OCI-M1 (cell line): ENCODE measurements at regions not wholly inside any gene's neighbourhood (a gene's known extent, or its start where the extent isn't known, plus 50 kb on each side); places are given as distances from the start of the nearest gene placed in this dataset.

Experiments
- DNase-seq: peaks from one replicate; lab custom pipeline; 2025; lab: John Stamatoyannopoulos, UW

DNA sequence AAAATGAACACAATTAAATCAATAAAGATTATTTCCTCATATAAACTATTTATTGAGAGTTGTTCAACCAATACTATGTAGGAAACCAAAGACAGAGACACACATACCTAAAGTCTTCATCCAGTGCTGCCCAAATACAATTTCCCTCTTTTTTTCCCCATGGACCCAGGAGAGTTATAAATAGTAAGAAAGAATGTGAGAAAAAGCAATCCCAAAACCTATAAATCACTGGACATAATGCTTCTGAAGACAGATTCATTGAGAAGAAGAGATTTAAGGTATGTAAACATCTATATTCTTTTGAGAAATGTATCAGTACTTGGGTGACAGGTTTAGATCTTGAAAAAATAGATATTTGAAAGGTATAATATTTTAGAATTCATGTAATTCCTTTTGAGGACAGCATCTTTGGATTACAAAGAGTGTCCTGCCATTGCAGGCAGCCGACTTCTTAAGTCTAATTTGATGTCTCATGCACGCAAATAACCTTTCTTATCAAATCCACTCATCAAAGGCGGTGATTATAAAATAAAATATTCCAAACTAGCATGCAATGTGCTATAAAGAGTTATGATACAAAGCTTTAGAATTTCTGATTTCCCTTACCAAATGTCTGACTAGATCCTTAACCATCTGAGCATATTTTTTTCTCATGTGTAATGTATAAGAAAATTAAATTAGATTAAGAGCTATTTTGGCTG lies 739.4 kb downstream of the LIG4 start:
- no peak for DNase-seq

DNA sequence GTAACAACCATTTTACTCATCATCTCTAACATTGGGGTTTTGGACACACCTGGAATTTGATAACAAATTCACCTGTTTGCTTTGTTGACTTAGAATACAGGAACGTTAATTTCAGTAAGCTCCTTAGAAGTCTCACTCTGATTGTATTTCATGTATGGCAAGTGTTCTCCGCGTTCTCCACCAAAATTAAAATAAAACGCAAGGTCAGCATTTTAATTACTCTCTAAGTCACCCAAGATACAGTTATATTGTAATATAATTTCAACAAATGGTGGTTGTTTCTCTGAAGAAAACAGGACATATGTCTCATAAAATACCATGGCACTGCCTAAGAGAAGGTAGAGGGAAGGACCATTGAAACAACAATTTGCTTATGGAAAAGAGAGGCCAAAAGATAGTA lies 742.1 kb downstream of the LIG4 start:
- DNase-seq = no peak

DNA sequence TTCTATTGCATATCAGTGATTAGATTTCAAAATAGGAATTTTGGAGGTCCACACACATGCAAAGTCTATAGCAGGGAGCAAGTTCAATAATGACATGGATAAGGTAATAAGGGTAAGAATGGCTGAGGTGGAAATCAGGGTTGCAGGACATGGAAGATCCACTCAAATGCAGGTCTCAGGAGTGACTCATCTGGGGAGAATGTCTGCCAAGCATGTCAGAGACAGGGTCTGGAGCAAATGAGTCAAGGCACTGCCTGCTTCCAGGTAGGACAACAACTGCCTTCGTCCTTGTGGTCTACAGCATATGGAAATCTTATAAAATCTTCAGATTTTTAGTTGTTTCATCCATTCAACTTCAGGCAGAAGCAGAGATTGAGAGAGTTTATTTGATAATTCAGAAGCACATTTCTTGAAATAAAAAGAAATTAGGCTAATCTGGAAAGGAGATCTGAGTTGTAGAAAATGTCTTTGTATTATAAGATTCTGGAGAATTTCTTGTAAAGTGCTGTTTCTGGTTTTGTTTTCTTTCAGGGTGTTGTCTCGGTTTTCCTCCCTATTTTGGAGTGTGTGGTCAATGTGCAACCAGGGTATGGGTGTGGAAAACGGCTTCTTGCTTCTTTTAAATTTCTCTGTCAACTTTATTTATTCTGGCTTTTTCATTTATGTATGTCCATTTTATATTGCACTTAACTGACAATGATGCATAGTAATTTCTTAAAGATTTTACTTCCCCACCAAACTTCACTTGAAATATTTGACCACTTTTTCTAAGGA lies 748.8 kb downstream of the LIG4 start:
- DNase-seq = no peak

DNA sequence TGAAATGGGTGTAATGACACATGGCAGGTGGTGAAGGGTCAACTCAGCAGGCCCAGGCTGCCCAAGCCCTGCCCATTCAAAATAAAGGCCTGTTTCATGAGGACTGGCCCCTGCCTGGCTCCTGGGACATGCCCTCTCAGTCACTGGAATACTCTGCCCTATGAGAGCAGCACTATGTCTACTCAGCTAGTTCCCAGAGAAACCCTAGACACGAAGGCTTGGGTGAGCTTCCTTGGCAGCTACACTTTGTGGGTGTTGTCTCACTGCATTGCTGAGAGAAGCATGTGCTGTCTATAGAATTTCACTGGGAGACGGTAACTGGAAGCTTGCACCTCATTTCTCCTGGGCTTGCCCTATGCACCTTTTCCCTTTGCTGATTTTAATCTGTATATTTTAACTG lies 752.8 kb downstream of the LIG4 start:
- DNase-seq = no peak

DNA sequence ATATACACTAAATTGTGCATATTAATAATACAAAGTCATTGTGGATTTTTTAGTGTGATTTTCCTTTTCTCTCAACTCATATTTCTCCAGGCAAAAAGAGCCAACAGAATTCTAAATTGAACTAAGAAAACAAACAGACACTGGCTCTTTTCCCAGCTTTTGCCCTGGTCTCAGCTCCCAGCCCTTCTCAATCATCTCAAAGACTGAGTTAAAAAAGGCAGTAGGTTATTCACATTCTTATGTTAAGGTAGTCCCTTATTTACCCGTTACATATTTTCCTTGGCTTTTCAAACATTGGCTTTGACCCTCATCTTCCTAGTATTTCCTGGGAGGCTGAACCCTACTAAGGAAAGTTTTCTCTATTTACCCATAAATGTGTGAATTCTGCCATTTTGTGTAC lies 753.6 kb downstream of the LIG4 start:
- DNase-seq = no peak

DNA sequence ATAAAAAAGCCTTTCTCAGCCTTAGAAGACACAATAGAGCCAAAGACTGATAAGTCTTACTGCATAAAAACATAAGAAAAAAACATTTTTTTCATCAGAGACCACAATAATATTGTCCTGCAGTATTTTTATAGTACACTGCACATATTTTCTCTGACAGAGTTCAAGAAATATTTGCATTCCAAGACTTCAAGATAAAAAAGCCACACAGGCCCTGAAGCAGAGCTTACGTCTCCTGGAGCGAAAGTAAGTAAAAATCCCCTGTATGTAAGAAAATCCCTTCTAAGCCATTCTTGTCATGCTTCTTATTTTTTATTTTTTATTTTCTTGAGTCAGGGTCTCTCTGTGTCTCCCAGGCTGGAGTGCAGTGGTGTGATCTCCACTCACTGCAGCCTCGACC lies 755.9 kb downstream of the LIG4 start:
- no peak for DNase-seq

DNA sequence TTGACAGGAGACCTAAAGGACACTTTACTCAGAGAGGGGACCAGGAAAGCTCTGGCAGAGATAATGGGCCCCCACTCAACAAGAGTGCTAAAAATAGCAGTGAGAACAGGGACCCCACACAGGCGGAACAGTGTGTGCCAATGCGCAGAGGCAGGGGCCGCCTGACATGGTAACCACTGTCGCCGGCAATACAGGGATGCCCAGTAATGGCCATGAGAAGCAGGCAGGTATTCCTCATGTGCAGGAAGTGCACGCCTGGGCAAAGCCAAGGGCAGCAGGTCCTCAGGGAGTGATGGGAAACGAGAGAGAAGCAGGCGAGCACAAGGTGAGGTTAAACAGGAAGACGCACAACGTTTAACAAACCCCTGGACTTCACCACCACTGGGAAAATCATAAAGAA lies 757.1 kb downstream of the LIG4 start:
- no peak for DNase-seq

DNA sequence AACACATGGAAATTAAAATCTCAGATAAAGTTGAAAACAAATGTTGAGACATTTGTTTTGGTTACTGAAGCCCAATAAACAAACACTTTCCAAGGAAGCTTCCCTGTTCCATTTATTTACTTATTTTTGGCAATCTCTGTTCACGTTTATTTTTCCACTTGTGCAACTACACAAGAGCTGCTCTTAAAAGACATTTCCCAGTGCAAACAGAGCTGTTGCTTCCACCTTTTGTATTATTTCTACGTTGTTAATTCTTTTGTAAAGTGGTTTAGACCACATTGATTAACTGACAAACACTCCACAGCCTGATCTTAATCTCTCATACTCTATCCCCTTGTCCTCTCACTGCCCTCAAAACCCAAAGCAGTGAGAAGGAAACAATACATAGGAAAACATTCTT lies 757.6 kb downstream of the LIG4 start:
- no peak for DNase-seq

DNA sequence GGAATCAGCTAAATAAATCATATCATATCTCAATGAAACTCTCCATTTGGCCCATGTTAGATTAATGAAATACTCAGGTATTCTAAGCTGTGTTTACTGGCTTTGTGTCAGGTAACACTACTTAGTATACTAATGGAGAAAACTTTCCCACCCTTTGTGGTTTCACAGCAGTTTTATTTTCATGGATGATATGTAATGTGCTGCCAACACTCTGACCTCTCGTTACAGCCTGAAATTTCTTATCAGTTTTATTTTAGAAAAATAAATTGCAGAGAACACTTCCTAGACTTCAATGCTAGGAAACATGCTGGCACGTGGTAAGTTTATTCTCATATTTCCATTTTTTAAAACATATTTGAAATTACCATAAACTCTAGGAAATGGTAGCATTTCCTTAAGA lies 758.9 kb downstream of the LIG4 start:
- no peak for DNase-seq

DNA sequence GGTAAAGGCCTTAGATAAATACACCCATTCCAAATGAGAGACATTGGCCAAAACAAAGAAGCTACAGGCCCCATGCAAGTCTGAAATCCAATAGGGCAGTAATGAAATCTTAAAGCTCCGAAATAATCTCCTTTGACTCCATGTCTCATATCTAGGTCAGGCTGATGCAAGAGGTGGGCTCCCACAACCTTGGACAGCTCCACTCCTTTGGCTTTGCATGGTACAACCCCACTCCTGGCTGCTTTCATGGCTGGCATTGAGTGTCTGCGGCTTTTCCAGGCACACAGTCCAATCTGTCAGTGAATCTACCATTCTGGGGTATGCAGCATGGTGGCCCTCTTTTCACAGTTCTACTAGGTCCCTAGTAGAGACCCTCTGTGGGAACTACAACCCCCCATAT lies 762.5 kb downstream of the LIG4 start:
- no peak for DNase-seq

DNA sequence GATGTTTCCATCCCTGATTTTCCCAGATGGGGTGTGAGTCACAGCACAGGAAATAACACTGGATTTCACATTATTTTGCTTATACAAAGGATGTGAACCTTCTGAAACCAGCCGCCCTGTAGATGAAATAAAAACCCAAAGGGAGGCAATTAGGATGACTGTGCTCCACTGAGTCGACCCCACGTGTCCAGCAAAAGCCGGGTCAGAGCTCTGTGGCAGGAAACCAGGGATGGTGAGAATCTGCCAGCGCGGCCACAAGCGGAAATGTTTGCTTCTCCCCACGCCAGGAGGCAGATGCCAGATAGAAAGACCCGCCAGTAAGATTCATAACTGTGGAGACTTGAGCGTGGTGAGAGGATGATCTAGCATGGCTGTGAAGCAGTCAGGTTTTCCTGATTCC lies 764.4 kb downstream of the LIG4 start:
- DNase-seq = no peak

DNA sequence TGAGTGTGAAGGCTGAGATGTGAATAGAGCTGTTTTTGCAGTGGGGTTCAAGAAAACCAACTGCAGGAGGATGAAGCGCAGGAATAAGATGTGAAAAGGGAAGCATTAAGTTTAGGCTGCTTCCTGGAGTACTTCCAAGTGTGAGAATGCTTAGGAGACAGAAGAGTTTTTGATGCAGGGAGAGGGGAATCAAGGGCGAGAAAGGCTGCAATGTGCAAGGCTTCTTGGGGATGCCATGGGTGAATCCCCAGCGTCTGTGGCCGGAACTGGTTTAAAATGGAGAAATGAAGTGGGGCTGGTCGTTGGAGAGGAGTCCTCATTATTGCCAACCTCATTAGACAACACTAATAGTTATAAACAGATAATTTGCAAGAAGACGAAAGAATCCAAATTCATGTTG lies 764.9 kb downstream of the LIG4 start:
- DNase-seq = no peak

DNA sequence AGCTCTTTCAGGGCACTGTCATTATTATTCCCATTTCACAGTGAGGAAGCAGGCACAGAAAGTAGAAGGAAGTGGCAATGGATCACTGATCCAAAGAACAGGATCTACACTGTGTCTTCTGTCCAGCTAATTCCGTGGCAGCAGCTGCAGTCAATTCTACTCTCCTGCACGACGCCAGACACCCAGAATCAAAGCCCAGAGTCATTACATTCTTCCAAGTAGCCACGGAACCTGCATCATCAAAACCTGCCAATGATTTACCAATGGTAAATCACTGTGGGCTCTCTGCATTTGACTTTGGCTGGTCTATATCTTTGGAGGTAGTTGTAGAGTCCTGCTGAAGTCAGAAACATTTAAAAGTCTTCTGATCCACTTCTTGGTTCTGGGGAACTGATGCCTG lies 767.7 kb downstream of the LIG4 start:
- DNase-seq = no peak

DNA sequence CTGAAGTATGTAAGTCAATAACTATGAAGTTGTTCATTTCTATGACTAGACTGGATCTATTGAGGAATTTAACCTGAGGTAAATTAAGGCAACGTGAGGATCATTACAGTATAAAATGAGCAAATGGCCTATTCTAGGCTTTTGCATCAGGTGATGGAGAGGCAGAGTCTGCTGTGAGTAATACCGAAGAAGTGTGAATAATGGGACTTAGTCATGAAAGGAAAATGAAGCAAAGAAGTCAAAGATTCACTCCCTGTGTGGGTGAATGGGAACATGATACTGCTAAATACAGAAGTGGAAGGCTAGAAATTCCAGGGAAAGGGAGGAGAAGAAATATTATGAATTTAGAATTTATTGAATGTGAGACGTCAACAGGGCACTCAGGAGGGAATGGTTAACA lies 774.1 kb downstream of the LIG4 start:
- DNase-seq = no peak

DNA sequence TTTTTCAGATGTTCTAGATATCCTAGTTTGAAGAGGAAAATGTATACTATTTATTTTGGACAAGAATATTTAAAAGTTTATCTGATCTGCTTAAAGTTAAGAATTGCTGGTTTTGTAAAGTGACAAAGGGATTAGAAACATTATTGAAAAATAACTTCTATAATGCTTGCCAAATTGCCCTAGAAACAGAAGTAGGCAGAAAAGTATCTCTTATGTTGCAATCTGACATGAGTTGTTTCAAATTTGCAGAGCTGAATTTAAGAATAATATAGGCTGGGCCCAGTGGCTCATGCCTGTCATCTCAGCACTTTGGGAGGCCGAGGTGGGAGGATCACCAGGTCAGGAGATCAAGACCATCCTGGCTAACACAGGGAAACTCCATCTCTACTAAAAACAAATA lies 777.1 kb downstream of the LIG4 start:
- no peak for DNase-seq

DNA sequence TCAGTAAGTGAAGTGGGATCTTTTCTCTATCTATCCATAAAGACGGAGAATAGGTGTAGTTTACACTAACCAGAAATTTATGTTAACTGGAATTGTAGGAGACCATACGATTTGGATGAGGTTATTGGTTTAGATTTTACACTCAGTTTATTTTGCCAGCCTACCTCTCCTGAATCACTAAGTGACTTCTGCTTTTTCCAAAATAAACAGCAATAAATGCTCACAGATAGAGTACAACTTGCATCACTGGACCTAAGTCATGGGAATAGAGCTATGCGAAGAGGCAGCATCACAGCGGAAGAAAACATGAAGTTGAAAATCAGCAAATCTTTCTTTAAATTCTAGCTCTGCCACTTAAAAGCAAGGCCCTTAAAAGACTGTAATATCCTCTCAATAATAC lies 781.0 kb downstream of the LIG4 start:
- no peak for DNase-seq

DNA sequence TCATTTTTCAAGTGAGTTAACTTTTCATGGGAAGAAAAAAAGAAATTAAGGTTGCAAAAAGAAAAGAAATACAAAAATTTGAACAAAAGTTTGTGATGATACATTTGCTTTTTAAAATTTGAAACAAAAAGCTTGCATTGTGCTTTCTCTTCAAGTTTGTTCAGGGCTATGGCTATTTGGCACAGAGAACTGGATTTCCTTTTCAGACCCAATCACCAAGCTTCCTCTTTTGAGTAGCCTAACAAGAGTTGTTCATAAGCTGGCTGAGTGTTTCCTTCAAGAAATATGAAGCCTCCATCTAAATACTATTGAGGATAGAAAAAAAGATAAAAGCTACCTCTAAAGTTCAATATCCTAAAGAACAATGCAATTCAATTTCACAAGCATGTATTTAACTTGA lies 787.8 kb downstream of the LIG4 start:
- DNase-seq = no peak

DNA sequence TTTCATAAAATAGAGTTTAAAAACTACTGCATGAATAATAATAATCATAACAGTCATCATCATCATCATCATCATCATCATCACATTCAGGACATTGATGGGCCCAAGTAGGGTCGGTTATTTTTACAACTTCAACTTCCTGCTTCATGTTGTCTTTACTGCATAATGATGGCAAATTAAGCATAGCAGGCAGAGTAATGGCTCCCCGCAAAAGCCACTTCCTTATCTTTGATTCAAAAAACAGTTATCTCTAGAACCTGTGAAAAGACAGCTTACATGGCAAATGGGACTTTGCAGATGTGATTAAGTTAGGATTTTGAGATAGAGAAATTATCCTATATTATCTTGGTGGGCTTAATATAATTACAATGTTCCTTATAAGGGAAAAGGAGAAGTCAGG lies 792.9 kb downstream of the LIG4 start:
- no peak for DNase-seq

DNA sequence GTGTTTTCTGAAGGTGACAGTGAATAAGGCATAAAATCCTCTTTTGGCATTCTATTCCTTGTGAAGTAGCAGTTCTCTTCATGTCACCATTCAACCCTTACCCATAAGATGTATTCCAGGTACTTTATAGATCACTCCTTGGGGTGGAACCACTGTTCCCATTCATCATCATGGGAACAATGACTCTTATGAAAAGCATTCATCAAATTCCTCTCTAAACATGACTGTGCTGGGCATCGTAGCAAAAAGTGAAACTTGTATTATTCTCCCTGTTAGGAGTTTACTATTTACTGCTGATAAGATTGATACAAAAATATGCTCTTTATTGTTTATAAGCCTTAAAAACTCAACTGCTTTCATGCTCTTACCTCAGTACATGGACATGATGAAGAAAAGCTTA lies 793.4 kb downstream of the LIG4 start:
- no peak for DNase-seq

DNA sequence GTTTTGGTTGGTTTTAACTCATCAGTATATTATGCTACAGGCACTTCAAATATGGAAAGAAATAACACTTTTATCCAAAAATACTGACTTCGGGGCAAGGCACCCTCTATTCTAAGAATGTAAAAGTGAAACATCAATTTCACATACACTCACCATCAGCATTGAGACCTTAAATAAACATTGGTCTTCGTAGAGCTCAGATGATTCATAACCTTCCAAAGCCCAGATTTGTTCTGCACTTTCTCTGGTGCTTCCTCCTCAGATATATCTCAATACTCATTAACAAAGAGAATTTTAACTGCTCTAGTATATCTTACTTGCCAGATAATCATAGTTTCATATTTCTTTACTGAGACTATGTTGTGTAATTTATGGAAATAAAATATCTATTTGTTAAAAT lies 794.3 kb downstream of the LIG4 start:
- no peak for DNase-seq

DNA sequence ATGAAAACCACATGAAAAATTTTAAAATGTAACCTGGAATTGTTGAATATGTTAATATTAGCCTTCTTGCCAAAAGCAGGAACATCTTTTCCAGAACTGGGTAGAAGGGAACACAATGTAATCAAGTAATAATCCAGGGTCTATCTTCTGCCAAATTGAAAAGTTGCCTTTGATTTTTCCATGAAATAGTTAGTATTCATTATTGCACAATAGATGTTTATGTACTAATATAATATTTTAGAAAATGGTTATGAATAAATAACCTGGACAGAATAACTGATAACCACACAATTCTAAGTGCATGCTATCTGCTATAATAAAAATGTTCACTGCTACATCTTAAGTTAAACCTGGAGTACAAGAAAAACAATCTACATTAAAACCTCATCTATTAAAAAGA lies 802.3 kb downstream of the LIG4 start:
- no peak for DNase-seq

DNA sequence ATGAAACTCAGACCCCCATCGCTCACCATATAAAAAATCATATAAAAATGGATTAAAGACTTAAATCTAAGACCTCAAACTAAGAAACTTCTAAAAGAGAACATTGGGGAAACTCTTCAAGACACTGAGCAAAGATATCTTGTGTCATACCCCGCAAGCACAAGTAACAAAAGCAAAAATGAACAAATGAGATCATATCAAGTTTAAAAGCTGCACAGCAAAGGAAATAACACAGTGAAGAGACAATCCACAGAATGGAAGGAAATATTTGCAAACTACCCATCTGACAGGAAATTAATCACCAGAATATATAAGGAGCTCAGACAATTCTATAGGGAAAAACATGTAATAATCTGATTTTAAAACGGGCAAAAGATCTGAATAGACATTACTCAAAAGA lies 808.3 kb downstream of the LIG4 start:
- no peak for DNase-seq

DNA sequence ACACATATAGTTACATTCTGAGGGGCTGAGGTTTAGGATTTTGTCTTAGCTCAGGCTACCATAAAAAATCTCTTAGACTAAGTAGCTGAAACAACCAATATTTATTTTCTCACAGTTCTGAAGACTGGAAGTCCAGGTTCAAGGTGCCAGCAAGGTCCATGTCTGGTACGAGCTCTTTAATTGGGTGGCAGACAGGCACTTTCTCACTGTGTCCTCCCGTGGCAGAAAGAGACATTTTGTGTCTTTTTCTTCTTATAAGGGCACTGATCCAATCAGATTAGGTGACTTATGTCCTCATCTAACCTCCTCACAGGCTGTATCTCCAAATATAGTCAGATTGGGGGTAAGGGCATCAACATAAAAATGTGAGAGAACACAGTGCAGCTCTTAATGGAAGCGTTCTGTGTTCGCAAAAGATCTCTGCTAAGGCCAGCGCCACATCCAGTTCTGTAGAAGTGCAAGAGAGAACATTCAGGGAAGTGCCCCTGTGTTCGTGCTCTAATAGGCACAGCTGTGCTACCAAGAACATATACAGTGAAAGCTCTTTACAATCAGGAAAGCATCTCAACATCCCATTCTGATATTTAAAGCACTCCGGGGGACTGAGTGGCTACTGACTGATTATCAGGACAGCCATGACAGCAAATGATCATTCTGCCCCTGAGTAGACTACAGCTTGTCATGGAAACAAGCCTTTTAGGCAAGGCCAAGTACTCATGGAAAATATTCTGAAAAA lies 819.2 kb downstream of the LIG4 start:
- DNase-seq = no peak
